Endothelial cell of umbilical vein (primary cell): ENCODE measurements at regions not wholly inside any gene's neighbourhood (a gene's known extent, or its start where the extent isn't known, plus 50 kb on each side); places are given as distances from the start of the nearest gene placed in this dataset.

ENCODE experiments used
- BruUV-seq: library from RNA; stranded (reverse); fragments of 400-500 nt; replicated peaks from 2 replicates; lab custom pipeline; 2021; lab: Mats Ljungman, UMichigan
- CTCF ChIA-PET: fragments of 300-600, 350-600 bp; sonication (Branson Sonifier 250); formaldehyde crosslinking; loops from one replicate; lab custom pipeline; 2021; ENCODE audit warnings: antibody characterized with exemption, inconsistent platforms; lab: Charles Lee
- POLR2A ChIA-PET: fragments of 300-600, 350-600 bp; sonication (Branson Sonifier 250); formaldehyde crosslinking; loops from one replicate; lab custom pipeline; 2021; ENCODE audit warnings: antibody characterized with exemption, inconsistent platforms; lab: Charles Lee
- DNase-seq: peaks from one replicate; pipeline ENCODE4 v3.0.0-alpha.2; 2011; ENCODE audit warnings: low read depth, low spot score
- FAIRE-seq: peaks from 2 replicates; lab custom pipeline; 2011; peaks lifted over from hg19 to GRCh38; lab: Jason Lieb, UNC
- H2AFZ ChIP-seq: 2 replicates; pipeline ENCODE4 v1.6.0; 2012; ENCODE audit warnings: low read depth, low read length, control low read depth, inconsistent platforms
- H3K27ac ChIP-seq: 2 replicates; pipeline ENCODE4 v1.5.1; 2011; ENCODE audit warnings: low read depth, mild to moderate bottlenecking, control low read depth, low read length, moderate library complexity; ENCODE audit not compliant: insufficient read depth
- H3K27me3 ChIP-seq, 2 experiments: 2 replicates each; pipeline versions ENCODE4 v1.6.0 to v1.6.1; 2011; ENCODE audit warnings: low read length in 2 of 2, mixed read lengths in 1 of 2; ENCODE audit not compliant: control insufficient read depth in 2 of 2, insufficient read depth in 2 of 2
- H3K36me3 ChIP-seq, 2 experiments: 2 replicates in 1 of 2; 3 replicates in 1 of 2; pipeline ENCODE4 v1.5.1; 2011; ENCODE audit warnings: low read length in 2 of 2, mild to moderate bottlenecking in 1 of 2, moderate library complexity in 1 of 2; ENCODE audit not compliant: control insufficient read depth in 2 of 2, insufficient read depth in 2 of 2; ENCODE audit errors: extremely low read depth in 1 of 2
- H3K4me1 ChIP-seq: 3 replicates; pipeline ENCODE4 v1.5.1; 2011; ENCODE audit warnings: mild to moderate bottlenecking, low read length; ENCODE audit not compliant: control insufficient read depth, insufficient read depth; ENCODE audit errors: extremely low read depth
- H3K4me2 ChIP-seq: 2 replicates; pipeline ENCODE4 v1.6.1; 2011; ENCODE audit warnings: low read length, control low read depth, mixed read lengths; ENCODE audit not compliant: insufficient read depth
- H3K4me3 ChIP-seq, 3 experiments: fragments of 200-600 bp in 1 of 3; sonication (generic), shearing (Covaris generic) in 1 of 3; replicated peaks in 1 of 3; 2 replicates each; pipeline ENCODE4 v1.5.1; 2011 to 2016; ENCODE audit warnings: control low read depth in 3 of 3, low read length in 3 of 3, mild to moderate bottlenecking in 2 of 3, inconsistent platforms in 1 of 3, low read depth in 1 of 3, moderate library complexity in 1 of 3; ENCODE audit not compliant: insufficient read depth in 1 of 3
- H3K79me2 ChIP-seq: 2 replicates; pipeline ENCODE4 v1.6.0; 2012; ENCODE audit warnings: low read length, inconsistent platforms; ENCODE audit not compliant: control insufficient read depth, insufficient read depth
- H3K9ac ChIP-seq: replicated peaks from 2 replicates; pipeline ENCODE3; 2011; ENCODE audit warnings: low read length, control low read depth; ENCODE audit not compliant: insufficient read depth; ENCODE audit errors: extremely low read depth
- H3K9me1 ChIP-seq: replicated peaks from 3 replicates; pipeline ENCODE4 v1.6.0; 2011; ENCODE audit warnings: mild to moderate bottlenecking, low read length; ENCODE audit not compliant: control insufficient read depth, insufficient read depth; ENCODE audit errors: extremely low read depth
- H3K9me3 ChIP-seq: replicated peaks from 2 replicates; pipeline ENCODE4 v1.5.1; 2012; ENCODE audit warnings: low read length, inconsistent platforms; ENCODE audit not compliant: control insufficient read depth, insufficient read depth
- H4K20me1 ChIP-seq: replicated peaks from 2 replicates; pipeline ENCODE3; 2011; ENCODE audit warnings: mild to moderate bottlenecking, low read length; ENCODE audit not compliant: control insufficient read depth, insufficient read depth; ENCODE audit errors: extremely low read depth
- EZH2 ChIP-seq: IDR thresholded peaks from 2 replicates; pipeline ENCODE4 v1.6.1; 2012; ENCODE audit warnings: borderline replicate concordance, low read depth, mild to moderate bottlenecking, moderate library complexity, low read length, inconsistent platforms; ENCODE audit not compliant: severe bottlenecking
- FOS ChIP-seq: IDR thresholded peaks from 2 replicates; pipeline ENCODE4 v1.6.1; 2011; ENCODE audit warnings: mild to moderate bottlenecking, low read length, moderate library complexity, borderline replicate concordance; ENCODE audit not compliant: insufficient read depth
- GATA2 ChIP-seq: IDR thresholded peaks from 2 replicates; pipeline ENCODE4 v1.7.0; 2011; ENCODE audit warnings: low read depth, mild to moderate bottlenecking, moderate library complexity, mixed read lengths, low read length; ENCODE audit not compliant: insufficient read length, insufficient read depth
- JUN ChIP-seq: IDR thresholded peaks from 2 replicates; pipeline ENCODE4 v1.6.1; 2011; ENCODE audit warnings: borderline replicate concordance, low read depth; ENCODE audit not compliant: insufficient read length, insufficient read depth
- MYC ChIP-seq: IDR thresholded peaks from one replicate; pipeline ENCODE4 v1.6.1; 2011; ENCODE audit warnings: mild to moderate bottlenecking, low read depth, low read length
- POLR2A ChIP-seq: IDR thresholded peaks from 2 replicates; pipeline ENCODE4 v1.6.1; 2012; ENCODE audit warnings: low read depth, mild to moderate bottlenecking, control low read depth, low read length
- POLR2AphosphoS5 ChIP-seq: IDR thresholded peaks from 2 replicates; pipeline ENCODE4 v1.6.1; 2012; ENCODE audit warnings: low read depth, mild to moderate bottlenecking, control low read depth, low read length, moderate library complexity; ENCODE audit not compliant: insufficient read depth
- dilution Hi-C: fragments of 300-500 bp; cut with MboI; formaldehyde crosslinking; loops from one replicate; pipeline ENCODE4 v1.15.0; 2019; ENCODE audit warnings: low sequenced_read_pairs; ENCODE audit not compliant: extremely low pct_ligation_motif_present
- intact Hi-C: fragments of 100-400 bp; cut with micrococcal nuclease; formaldehyde crosslinking; loops from one replicate; pipeline ENCODE4 v1.10.0; 2022
- TF ChIP-seq, protein P1 (sequence below), 2 donors: IDR thresholded peaks; 1 replicate in 1 of 2; 2 replicates in 1 of 2; pipeline ENCODE4 v1.5.1; 2011; ENCODE audit warnings: low read length in 2 of 2, mild to moderate bottlenecking in 2 of 2, moderate library complexity in 2 of 2, control low read depth in 1 of 2, inconsistent platforms in 1 of 2, low read depth in 1 of 2; ENCODE audit not compliant: insufficient read depth in 1 of 2; ENCODE audit errors: extremely low read depth in 1 of 2

- dilution Hi-C loops = no loop called here
- no TSS peak for BruUV-seq
- DNase-seq = no peak
- Histone ChIP-seq H3K9me3 (no peaks in the 10 kb centered on the region), H3K9me1 (no peaks in the 10 kb centered on the region), H3K9ac (no peak overlapping the region), H3K79me2 (no peaks in the 10 kb centered on the region), H4K20me1 (no peaks in the 10 kb centered on the region), H3K27ac (no peak overlapping the region), H3K36me3 (no peaks in the 10 kb centered on the region), H3K4me1 (no peaks in the 10 kb centered on the region), H3K4me2 (no peak overlapping the region), H3K27me3 (no peaks in the 10 kb centered on the region), H2AFZ (no peak overlapping the region), H3K4me3 (no peak overlapping the region)
- FAIRE-seq = no peak
- ChIA-PET POLR2A (no interaction called here), CTCF (no interaction called here)
- no peak for TF ChIP-seq POLR2A
- no peak for TF ChIP-seq EZH2
- TF ChIP-seq JUN = no peak
- no peak for TF ChIP-seq MYC
- no peak for TF ChIP-seq GATA2
- TF ChIP-seq FOS = no peak
- TF ChIP-seq, protein P1, sequence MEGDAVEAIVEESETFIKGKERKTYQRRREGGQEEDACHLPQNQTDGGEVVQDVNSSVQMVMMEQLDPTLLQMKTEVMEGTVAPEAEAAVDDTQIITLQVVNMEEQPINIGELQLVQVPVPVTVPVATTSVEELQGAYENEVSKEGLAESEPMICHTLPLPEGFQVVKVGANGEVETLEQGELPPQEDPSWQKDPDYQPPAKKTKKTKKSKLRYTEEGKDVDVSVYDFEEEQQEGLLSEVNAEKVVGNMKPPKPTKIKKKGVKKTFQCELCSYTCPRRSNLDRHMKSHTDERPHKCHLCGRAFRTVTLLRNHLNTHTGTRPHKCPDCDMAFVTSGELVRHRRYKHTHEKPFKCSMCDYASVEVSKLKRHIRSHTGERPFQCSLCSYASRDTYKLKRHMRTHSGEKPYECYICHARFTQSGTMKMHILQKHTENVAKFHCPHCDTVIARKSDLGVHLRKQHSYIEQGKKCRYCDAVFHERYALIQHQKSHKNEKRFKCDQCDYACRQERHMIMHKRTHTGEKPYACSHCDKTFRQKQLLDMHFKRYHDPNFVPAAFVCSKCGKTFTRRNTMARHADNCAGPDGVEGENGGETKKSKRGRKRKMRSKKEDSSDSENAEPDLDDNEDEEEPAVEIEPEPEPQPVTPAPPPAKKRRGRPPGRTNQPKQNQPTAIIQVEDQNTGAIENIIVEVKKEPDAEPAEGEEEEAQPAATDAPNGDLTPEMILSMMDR (IDR thresholded peaks at IDR 0.05; ENCODE audit: extremely low read depth in 1 of 2, insufficient read depth in 1 of 2, low read depth in 1 of 2, low read length in 2 of 2) = no peak
- TF ChIP-seq POLR2AphosphoS5 = no peak
- intact Hi-C loops = no loop called here
Observed at GRCh38 chr12:14279845-14280244, 85.6 kb upstream of the ATF7IP start.
